ENCODE measurements at regions not wholly inside any gene's neighbourhood (a gene's known extent, or its start where the extent isn't known, plus 50 kb on each side); places are given as distances from the start of the nearest gene placed in this dataset.

- no peak for DNase-seq (ENCODE audit: low spot score)
These were observed 53.5 kb upstream of the ABL1 start for GRCh38 chr9:130781569-130781968.

DNA sequence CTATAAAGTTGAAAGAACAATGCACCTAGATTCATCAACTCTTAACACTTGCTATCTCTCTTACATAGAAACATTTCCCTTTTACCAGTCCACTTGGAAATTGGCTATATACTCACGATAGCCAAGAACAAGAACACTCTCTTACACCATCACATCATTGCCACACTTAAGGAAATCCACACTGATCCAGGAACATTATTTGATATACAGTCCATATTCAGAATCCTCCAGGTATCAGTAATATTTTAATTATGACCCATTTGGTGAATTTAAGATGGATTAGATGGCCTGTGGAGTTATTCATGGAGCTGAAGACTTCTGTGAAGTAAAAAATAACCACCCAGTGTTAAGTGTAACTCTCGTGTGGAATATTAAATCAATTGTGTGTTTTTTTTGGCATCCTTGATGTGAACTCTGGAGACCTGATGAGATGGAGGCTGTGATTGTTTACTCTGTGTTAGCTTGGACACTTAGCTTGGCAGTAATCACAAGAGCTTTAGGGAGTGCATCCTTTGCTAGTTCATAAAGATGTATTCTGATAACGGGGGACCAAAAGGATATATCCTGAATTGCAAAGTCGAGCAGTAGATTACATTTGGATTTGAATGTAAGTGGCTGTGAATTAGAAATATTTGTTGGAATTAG, 52.0 kb upstream of the ABL1 start:
- no peak for DNase-seq (ENCODE audit: low spot score)

DNA sequence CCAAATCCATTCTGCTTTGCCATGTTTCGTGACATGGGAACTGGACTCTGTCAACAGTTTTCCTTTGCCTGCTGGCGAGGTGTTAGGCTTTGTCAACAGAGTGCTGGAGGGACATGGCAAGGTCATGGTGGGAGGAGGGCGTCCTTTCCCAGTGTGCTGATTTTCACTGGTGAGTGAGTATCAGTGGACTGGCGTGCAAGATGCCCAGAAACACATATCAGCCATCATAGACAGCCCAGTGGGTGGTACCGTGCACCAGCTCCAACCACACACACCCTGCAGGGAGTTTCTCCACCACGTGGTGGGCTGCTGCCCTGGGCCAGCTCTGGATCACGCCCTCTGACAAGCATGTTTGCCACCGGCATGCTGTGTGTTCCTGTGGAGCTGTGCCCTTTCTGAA, 50.0 kb upstream of the ABL1 start:
- DNase-seq (ENCODE audit: low spot score), result peak; percentile 30

All from hematopoietic multipotent progenitor cell treated with erythropoietin and hydrocortisone succinate and interleukin-3 and kit ligand, for 15 days (in vitro differentiated cells).